OCI-LY3 (cell line): ENCODE measurements at regions not wholly inside any gene's neighbourhood (a gene's known extent, or its start where the extent isn't known, plus 50 kb on each side); places are given as distances from the start of the nearest gene placed in this dataset.

Experiments used
- H2AFZ ChIP-seq: fragments of 200-600, 300-600 bp; shearing (Covaris generic); 2 replicates; pipeline ENCODE4 v1.6.0; 2014; ENCODE audit warnings: antibody characterized with exemption, low read depth, low read length
- H3K27ac ChIP-seq: fragments of 200-600, 300-600 bp; sonication (generic); 2 replicates; pipeline ENCODE4 v1.5.1; 2014; ENCODE audit warnings: mild to moderate bottlenecking, low read length, moderate library complexity, mixed read lengths
- H3K27me3 ChIP-seq: fragments of 200-600, 300-600 bp; sonication (generic); 2 replicates; pipeline ENCODE4 v1.6.1; 2014; ENCODE audit warnings: low read depth, low read length, mixed read lengths
- H3K36me3 ChIP-seq: fragments of 200-600, 300-600 bp; sonication (generic); replicated peaks from 2 replicates; pipeline ENCODE3; 2014; ENCODE audit warnings: low read depth, low read length, mixed read lengths
- H3K4me1 ChIP-seq: fragments of 300-600, 200-600 bp; sonication (generic); 2 replicates; pipeline ENCODE4 v1.6.1; 2014; ENCODE audit warnings: low read length, mixed read lengths
- H3K4me2 ChIP-seq: fragments of 200-600, 300-600 bp; sonication (generic); 2 replicates; pipeline ENCODE4 v1.6.1; 2014; ENCODE audit warnings: low read length, mixed read lengths
- H3K4me3 ChIP-seq: fragments of 300-600, 200-600 bp; sonication (generic); 2 replicates; pipeline ENCODE4 v1.5.1; 2014; ENCODE audit warnings: antibody characterized with exemption, mild to moderate bottlenecking, low read length, moderate library complexity
- H3K79me2 ChIP-seq: fragments of 300-600, 200-600 bp; shearing (Covaris generic); 2 replicates; pipeline ENCODE4 v1.6.1; 2014; ENCODE audit warnings: mild to moderate bottlenecking, low read length, mixed read lengths
- H3K9ac ChIP-seq: fragments of 300-600, 200-600 bp; shearing (Covaris generic); 2 replicates; pipeline ENCODE4 v1.6.0; 2014; ENCODE audit warnings: mild to moderate bottlenecking, low read length, moderate library complexity
- H3K9me3 ChIP-seq: fragments of 200-600, 300-600 bp; shearing (Covaris generic); 2 replicates; pipeline ENCODE4 v1.6.1; 2014; ENCODE audit warnings: low read length, mixed read lengths; ENCODE audit not compliant: insufficient read depth
- H4K20me1 ChIP-seq: fragments of 200-600, 300-600 bp; sonication (generic); 2 replicates; pipeline ENCODE4 v1.6.1; 2016; ENCODE audit warnings: low read length, mixed read lengths; ENCODE audit not compliant: insufficient read depth
- CTCF ChIP-seq: fragments of 200-600, 300-600 bp; sonication (generic); IDR thresholded peaks from 2 replicates; pipeline ENCODE4 v1.5.1; 2014; ENCODE audit warnings: antibody characterized with exemption, low read length, low read depth
- EZH2phosphoT487 ChIP-seq: fragments of 200-600 bp; shearing (Covaris generic); IDR thresholded peaks from 2 replicates; pipeline ENCODE4 v1.6.1; 2018; ENCODE audit warnings: antibody characterized with exemption, mixed run types, low read depth

- Histone ChIP-seq H3K27ac (no peak overlapping the region), H3K36me3 (no peaks in the 10 kb centered on the region), H3K9ac (no peak overlapping the region), H2AFZ (no peak overlapping the region), H3K79me2 (no peaks in the 10 kb centered on the region), H4K20me1 (no peaks in the 10 kb centered on the region), H3K9me3 (no peaks in the 10 kb centered on the region), H3K4me2 (no peak overlapping the region), H3K4me1 (peaks cover 59% of the 10 kb centered on the region), H3K4me3 (no peak overlapping the region), H3K27me3 (no peaks in the 10 kb centered on the region)
- no peak for TF ChIP-seq CTCF
- no peak for TF ChIP-seq EZH2phosphoT487
Measured at GRCh38 chr15:70439304-70439877, 324.0 kb downstream of the UACA start.

- Histone ChIP-seq H3K4me3 (no peak overlapping the region), H3K9ac (no peak overlapping the region), H2AFZ (no peak overlapping the region), H3K36me3 (no peaks in the 10 kb centered on the region), H3K27me3 (no peaks in the 10 kb centered on the region), H3K9me3 (no peaks in the 10 kb centered on the region), H3K4me1 (peaks cover 59% of the 10 kb centered on the region), H3K4me2 (no peak overlapping the region), H3K27ac (no peak overlapping the region), H4K20me1 (no peaks in the 10 kb centered on the region), H3K79me2 (no peaks in the 10 kb centered on the region)
- TF ChIP-seq EZH2phosphoT487 (no peak), CTCF (no peak)
Measured at GRCh38 chr15:70438776-70439175, 324.6 kb downstream of the UACA start.

GRCh38 chr15:70437882-70438451 lies 325.4 kb downstream of the UACA start:
- TF ChIP-seq EZH2phosphoT487: no peak
- 0 out of 2 replicates have a peak, but pooled peaks have one; percentile 10 for TF ChIP-seq CTCF
- Histone ChIP-seq H3K27me3 (no peaks in the 10 kb centered on the region), H3K36me3 (no peaks in the 10 kb centered on the region), H4K20me1 (no peaks in the 10 kb centered on the region), H2AFZ (no peak overlapping the region), H3K79me2 (no peaks in the 10 kb centered on the region), H3K4me2 (peak overlapping the region; percentile 86), H3K9me3 (no peaks in the 10 kb centered on the region), H3K4me3 (no peak overlapping the region), H3K9ac (peak overlapping the region; percentile 91; the same call in 1 of the 2 replicates), H3K4me1 (peaks cover 60% of the 10 kb centered on the region), H3K27ac (peak overlapping the region; percentile 97)

GRCh38 chr15:70437089-70437488 lies 326.3 kb downstream of the UACA start:
- peak overlapping the region; percentile 97 for H3K27ac ChIP-seq
- no peaks in the 10 kb centered on the region for H4K20me1 ChIP-seq
- no peaks in the 10 kb centered on the region for H3K36me3 ChIP-seq
- H2AFZ ChIP-seq: no peak overlapping the region
- peak overlapping the region; percentile 67 for H3K4me3 ChIP-seq
- H3K9me3 ChIP-seq: no peaks in the 10 kb centered on the region
- no peaks in the 10 kb centered on the region for H3K79me2 ChIP-seq
- peak overlapping the region; percentile 91 for H3K9ac ChIP-seq
- peaks cover 65% of the 10 kb centered on the region for H3K4me1 ChIP-seq
- H3K4me2 ChIP-seq: peak overlapping the region; percentile 86
- H3K27me3 ChIP-seq: no peaks in the 10 kb centered on the region
- TF ChIP-seq CTCF (no peak), EZH2phosphoT487 (no peak)
